ENCODE measurements at regions not wholly inside any gene's neighbourhood (a gene's known extent, or its start where the extent isn't known, plus 50 kb on each side); places are given as distances from the start of the nearest gene placed in this dataset.

DNA sequence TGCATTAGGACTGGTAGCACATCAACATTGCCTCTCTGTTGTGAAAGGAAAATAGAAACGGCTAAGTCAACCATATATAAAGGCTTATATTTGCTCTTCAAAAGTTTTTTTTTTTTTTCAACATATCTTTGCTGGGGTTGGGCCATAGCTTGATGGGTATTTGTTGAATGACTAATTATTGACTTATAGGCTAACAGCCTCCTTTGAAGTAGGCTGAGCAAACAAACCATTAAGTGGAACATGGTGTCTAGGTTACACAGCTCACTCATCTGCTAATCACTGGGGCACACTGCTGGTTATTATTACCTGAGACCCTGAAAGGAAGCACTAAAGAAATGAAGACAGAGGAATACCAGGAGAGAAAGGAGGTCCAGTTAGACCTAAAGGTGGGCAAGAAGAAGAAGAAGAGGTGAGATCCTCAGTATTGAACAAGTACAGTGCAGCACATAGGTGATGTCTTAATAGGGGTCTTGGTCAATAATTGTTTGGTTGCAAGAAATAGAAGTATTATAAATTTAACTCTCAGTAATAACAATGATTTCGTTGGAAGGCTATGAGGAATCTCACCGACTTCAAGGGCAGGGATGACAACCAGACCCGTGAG is 139.4 kb downstream of the RPLP1 start:
- TF ChIP-seq CTCF (IDR thresholded peaks at IDR 0.05) (no peak), EP300 (IDR thresholded peaks at IDR 0.05) (no peak)

Measured in gastroesophageal sphincter (tissue), 3 donors.